GM19467 (cell line): ENCODE measurements at regions not wholly inside any gene's neighbourhood (a gene's known extent, or its start where the extent isn't known, plus 50 kb on each side); places are given as distances from the start of the nearest gene placed in this dataset.

Source experiments
- ATAC-seq: cut with Tn5 transposase; IDR thresholded peaks from one replicate; pipeline ENCODE4 v1.9.1; 2021; ENCODE audit warnings: mild to moderate bottlenecking, moderate library complexity; ENCODE audit not compliant: unreplicated experiment

DNA sequence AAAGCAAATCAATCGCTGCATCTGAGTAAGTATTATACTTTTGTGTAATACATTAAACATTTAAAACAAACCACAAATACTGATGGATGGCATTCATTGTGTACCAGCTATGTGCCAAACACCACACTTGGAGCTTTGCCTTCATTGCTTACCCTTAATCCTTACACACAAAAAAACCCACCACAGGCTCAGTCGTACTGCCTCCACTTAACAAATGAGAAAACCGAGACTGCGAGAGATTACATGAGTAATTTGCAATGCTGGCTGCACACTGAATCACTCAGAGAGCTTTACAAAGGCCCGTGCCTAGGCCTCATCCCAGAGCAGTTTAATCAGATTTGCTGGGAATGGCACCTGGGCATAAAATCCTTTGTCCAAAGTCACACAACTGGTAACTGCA lies 130.5 kb downstream of the EDN1 start:
- no peak for ATAC-seq

DNA sequence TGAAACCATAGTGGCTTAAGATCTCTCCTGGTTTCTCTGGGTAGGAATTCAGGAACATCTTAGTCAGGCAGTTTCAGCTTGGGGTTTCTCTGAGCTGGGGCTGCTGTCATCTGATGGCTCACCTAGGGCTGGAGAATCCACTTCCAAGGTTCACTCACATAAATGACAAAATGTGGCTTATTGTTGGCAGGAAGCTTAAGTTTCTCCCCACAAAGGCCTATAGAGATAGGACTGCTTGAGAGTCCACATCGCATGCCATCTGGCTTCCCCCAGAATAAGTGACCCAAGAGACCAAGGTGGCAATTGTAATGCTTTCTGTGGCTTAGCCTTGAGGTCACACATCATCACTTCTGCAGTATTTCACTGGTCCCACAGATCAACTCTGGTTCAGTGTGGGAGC lies 131.4 kb downstream of the EDN1 start:
- ATAC-seq, result no peak

- no peak for ATAC-seq
These were observed 132.7 kb downstream of the EDN1 start for GRCh38 chr6:12422848-12423247.

DNA sequence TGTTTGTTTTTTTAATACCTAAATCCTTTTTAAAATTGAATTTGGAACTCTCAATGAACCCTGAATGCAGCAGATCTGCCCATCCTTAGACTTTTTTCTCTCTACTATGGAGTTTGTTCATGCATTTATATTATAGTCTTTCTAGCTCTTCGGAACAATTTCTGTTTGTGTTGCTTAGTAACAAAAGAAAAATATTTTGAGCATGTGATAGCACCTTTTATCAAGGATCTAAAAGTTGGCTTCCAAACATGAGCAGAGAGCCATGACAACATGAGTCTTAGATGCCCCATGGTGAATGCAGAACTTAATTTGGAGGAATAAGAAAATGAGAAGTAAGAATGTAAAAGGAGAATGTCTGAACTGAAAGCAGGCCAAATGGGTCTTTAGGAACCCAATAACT lies 133.7 kb downstream of the EDN1 start:
- ATAC-seq, result no peak

DNA sequence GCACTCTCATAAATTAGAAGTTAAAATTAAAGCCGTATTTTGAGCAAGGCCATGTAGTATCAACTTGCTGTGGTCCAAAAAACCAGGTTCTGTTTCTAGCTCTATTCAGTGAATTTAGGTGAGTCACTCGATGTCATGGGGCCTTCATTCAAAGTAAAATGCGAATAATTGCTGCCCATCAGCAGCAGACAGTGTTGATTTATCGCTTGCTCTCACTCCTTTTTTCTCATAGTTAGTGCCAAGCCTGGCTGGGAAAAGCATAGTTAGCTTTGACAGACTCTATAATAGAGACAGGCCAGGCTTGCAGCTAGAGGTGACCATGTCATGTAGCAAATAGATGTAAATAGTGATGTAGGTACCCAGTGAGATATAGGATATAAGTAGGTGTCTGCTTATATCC lies 136.0 kb downstream of the EDN1 start:
- no peak for ATAC-seq

DNA sequence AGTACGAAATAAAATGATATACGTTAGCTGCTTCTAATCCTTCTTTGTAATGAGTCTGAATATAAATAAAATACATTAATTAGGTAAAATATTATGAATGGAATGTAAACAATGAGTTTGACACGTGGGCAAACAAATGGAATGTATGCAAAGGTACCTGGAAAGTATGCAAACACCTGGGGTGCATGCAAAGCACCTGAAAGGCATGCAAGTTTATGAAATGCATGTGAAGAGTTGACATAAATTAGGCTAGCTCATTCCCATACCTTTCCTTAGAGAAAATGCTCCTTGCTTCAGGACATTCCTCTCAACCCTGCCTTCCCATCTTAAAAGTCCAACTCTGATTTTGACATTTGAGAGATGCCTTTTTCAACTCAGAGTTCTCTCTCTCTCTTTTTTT lies 140.9 kb downstream of the EDN1 start:
- no peak for ATAC-seq

DNA sequence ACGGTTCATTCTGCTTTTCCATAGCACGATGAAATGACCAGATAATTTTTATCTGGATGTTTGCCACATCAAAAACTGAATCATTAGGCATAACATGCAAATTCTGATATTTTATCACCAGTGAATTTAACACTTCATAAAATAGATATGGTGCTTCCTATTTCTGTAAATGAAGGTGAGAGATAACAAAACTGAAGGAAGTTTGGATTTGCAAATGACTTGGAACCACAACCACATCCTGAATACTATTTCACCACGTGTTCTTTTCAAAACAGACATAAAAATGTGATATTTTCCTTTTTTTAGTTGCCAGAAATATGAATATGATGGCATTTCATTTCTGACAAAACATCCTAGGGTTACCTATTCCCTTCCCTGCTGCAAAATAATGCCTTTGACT lies 146.1 kb downstream of the EDN1 start:
- ATAC-seq, result no peak

DNA sequence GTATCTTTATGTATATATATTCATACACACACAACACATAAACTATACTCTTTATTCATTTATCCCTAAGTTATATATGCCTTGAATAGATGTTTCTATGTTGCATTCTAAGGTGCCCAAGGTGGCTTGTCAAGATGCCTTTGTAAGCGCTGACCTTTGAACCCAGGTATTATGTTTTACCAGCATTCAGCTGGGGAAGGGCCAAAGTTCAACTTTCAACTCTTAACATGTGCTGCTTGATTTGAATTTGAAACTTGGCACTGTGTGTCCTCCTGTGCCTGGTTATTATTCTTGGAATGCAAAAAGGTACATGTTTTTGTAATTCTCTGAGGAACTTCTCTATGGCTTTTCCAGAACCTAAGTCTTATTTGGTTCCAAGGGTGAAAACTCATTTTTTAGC lies 146.5 kb downstream of the EDN1 start:
- ATAC-seq, result no peak

GRCh38 chr6:12439296-12439695 lies 149.1 kb downstream of the EDN1 start:
- ATAC-seq, result no peak

GRCh38 chr6:12440981-12441380 lies 150.8 kb downstream of the EDN1 start:
- no peak for ATAC-seq

DNA sequence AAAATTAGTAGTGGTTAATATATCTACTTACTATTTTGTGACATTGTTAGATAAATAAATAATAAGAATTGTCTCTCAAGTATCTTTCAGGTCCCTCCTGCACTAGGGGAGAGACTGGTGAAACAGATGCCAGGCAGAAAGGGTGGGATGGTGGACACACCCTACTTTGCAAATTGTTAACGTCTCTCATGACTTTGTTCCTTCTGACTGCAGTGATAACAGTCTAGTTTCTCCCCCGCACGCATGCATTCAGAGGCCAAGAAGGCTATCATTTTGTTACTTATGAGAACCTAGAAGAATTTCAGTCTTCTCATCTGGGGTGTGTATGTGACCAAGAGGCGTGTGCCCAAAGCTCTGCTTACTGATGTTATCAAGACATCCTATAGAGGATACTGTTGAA lies 152.3 kb downstream of the EDN1 start:
- ATAC-seq, result no peak

DNA sequence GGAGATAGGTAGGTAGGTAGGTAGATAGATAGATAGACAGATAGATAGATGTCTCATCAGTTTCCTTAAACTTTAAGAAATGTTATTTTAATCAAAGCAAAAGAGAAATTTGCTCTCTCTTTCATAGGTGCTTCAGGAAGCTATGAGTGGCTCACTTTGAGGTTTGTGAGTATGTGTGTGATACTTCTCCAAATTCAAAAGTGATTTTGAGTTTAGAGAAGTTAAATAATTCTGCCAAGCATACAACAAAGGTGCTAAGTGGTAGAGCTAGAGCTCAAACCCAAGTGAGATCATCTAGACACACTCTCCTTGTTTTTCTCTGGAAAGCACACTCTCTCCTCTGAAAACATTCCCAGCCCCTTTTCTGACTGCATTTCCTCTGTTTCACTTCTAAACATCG lies 156.2 kb downstream of the EDN1 start:
- ATAC-seq, result no peak

GRCh38 chr6:12449447-12449846 lies 159.3 kb downstream of the EDN1 start:
- no peak for ATAC-seq

GRCh38 chr6:12450467-12450866 lies 160.3 kb downstream of the EDN1 start:
- ATAC-seq, result no peak

DNA sequence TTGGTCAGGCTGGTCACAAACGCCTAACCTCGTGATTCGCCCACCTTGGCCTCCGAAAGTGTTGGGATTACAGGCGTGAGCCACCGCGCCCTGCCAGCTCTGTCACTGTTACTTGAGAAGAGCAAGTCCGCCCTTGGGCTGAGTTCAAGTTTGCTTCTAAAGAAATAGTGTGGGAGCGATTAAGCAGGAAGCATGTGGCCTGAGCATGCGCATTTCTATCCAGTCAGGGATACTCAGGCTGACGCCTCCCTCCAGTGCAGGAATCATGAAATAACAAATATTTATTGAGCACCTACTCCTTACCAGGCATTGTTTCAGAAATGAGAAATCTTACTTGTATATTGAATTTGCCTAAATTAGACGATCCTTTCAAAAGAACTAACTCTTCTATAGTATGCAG lies 166.2 kb downstream of the EDN1 start:
- no peak for ATAC-seq

DNA sequence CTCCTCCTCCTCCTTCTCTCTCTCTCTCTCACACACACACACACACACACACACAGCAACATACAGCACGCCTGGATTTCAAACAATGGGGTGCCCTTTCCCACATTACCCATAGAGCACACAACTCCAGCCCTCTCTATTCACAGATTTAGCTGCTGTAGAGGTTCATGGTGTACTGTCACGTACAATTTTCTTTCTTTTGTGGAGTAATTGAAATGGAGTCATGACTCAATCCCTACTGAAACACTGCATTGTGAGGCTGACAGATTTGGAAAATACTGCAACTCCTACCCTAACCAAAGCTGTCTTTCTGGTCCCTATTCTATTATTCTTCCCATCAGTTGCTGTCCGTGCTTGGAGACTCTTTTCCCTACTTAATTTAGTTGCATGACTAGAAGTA lies 166.9 kb downstream of the EDN1 start:
- no peak for ATAC-seq

GRCh38 chr6:12458558-12458957 lies 168.4 kb downstream of the EDN1 start:
- no peak for ATAC-seq

- ATAC-seq, result no peak
These were observed 169.9 kb downstream of the EDN1 start for GRCh38 chr6:12459945-12460661.

DNA sequence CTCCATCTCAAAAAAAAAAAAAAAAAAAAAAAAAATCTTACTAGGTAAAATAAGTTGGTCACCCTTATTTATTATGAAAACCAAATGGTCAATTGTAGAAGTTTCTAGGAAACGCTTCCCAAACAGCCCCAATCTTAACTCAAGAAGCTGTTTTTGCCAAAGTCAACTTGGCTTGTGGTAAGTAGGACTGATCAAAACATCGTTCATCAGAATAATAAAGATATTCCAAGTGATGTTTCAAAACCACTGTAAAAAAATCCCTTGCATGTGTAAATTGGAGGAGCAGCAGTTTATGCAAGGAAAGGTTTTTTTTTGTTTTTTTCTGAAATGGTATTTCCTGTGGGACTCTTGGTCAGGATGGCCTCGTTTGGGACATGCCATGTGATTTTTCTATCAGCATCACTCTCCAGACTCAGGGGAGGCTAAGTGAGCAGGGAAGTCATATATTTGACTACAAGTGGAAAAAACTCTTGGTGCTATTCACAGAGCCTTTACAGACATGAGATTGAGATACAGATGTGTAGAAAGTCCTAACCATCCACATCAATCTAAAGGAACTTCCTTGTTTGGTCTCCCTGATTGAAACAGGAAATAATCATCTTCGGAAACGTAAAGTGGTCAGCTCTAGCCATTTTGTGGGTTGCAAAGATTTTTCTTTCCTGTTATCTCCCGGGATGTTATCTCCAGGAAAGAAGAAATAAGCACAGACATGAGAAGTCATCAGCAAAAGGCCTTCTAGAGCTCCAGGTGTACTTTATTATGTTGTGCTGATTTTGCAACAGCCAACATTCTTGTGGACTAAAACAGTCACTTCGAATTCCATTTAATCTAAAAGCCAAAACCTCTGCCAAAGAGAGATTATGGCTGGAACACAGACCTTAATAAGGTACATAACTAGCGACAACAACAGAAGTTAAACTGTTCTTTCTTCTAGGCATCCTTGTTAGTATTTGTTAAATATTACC lies 177.8 kb downstream of the EDN1 start:
- ATAC-seq, result no peak

- no peak for ATAC-seq
These were observed 182.5 kb downstream of the EDN1 start for GRCh38 chr6:12472601-12473038.

DNA sequence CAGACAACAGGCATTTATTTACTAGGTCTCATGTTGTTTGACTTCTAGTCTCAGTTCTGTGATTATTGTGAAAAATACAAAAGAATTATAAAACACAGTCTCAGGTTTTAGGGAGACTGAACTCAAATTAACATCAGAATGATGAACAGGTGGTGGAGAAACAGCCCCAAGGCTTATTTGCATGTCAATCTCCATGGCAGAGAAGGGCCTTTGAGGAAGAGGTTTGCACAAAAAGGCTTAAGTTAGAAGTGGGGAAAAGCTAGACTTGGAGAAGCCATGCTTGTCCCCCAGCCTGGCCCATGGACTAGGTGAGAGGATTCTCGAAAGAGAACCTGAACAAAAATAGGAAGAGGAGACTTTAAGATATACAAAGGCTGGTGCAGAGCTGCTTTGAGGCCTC lies 183.3 kb downstream of the EDN1 start:
- ATAC-seq, result no peak
